Small intestine (tissue), 7 donors: ENCODE measurements at regions not wholly inside any gene's neighbourhood (a gene's known extent, or its start where the extent isn't known, plus 50 kb on each side); places are given as distances from the start of the nearest gene placed in this dataset.

Experiments
- DNase-seq, 2 donors: peaks; one replicate each; pipeline versions ENCODE4 v3.0.0 to v3.0.0-alpha.2; 2013
- FAIRE-seq: peaks from 2 replicates; lab custom pipeline; 2012; peaks lifted over from hg19 to GRCh38; lab: Jason Lieb, UNC
- H3K27ac ChIP-seq, 3 donors: one replicate each; pipeline ENCODE4 v1.5.1; 2013; ENCODE audit warnings: low read length in 2 of 3, mild to moderate bottlenecking in 2 of 3, control low read depth in 1 of 3, inconsistent platforms in 1 of 3, low read depth in 1 of 3, moderate library complexity in 1 of 3
- H3K27me3 ChIP-seq, 3 donors: one replicate each; pipeline ENCODE4 v1.6.1; 2013; ENCODE audit warnings: low read length in 3 of 3, inconsistent platforms in 1 of 3; ENCODE audit not compliant: control insufficient read depth in 3 of 3, insufficient read depth in 3 of 3
- H3K36me3 ChIP-seq, 3 donors: one replicate each; pipeline ENCODE4 v1.6.1; 2013; ENCODE audit warnings: low read length in 3 of 3, inconsistent platforms in 1 of 3, low read depth in 1 of 3, mild to moderate bottlenecking in 1 of 3, moderate library complexity in 1 of 3; ENCODE audit not compliant: control insufficient read depth in 3 of 3, insufficient read depth in 2 of 3
- H3K4me1 ChIP-seq, 3 donors: one replicate each; pipeline ENCODE4 v1.6.1; 2013; ENCODE audit warnings: low read length in 2 of 3, inconsistent platforms in 1 of 3, low read depth in 1 of 3, mild to moderate bottlenecking in 1 of 3, moderate library complexity in 1 of 3; ENCODE audit not compliant: control insufficient read depth in 3 of 3, insufficient read depth in 2 of 3
- H3K4me3 ChIP-seq, 3 donors: one replicate each; pipeline ENCODE4 v1.5.1; 2013; ENCODE audit warnings: low read length in 3 of 3, control low read depth in 1 of 3, inconsistent platforms in 1 of 3, low read depth in 1 of 3, mild to moderate bottlenecking in 1 of 3, moderate library complexity in 1 of 3
- H3K9me3 ChIP-seq, 2 donors: one replicate each; pipeline ENCODE4 v1.6.1; 2013; ENCODE audit warnings: low read depth in 1 of 2, low read length in 1 of 2; ENCODE audit not compliant: control insufficient read depth in 2 of 2, insufficient read depth in 1 of 2
- WGBS, 3 donors: extraction: QIAGEN DNeasy Blood & Tissue Kit; methylation state at CpG; one replicate each; pipeline ENCODE4 v1.1.7; 2013; 5-methylcytosine and 5-hydroxymethylcytosine counted together
- donor health status: healthy with polysubstance abuse.
- donor health status: control.
- donor health status: control.
- donor health status: Bipolar disorder and iron deficiency.
- donor health status: healthy.

GRCh38 chr2:42942214-42942989, 150.0 kb upstream of the HAAO start:
- WGBS, 3 donors: 84 to 85% (median 85%) methylated on average over 8 of the region's 8 CpGs

GRCh38 chr2:42941633-42942176, 149.3 kb upstream of the HAAO start:
- H3K36me3 ChIP-seq: no peaks in the 10 kb centered on the region
- no peak overlapping the region for H3K4me3 ChIP-seq
- WGBS, 3 donors: 85 to 93% (median 87%) methylated on average over 3 of the region's 3 CpGs
- DNase-seq (no peak), FAIRE-seq (no peak)
- no peaks in the 10 kb centered on the region for H3K27me3 ChIP-seq
- H3K9me3 ChIP-seq: no peaks in the 10 kb centered on the region
- peaks cover 0 to 11% (median 0%) of the 10 kb centered on the region in 3 donors for H3K4me1 ChIP-seq
- H3K27ac ChIP-seq: no peak overlapping the region

More at GRCh38 chr2:42942214-42942989, 150.0 kb upstream of the HAAO start:
- Histone ChIP-seq H3K27me3 (no peaks in the 10 kb centered on the region), H3K4me1 (peaks cover 0 to 18% (median 0%) of the 10 kb centered on the region in 3 donors), H3K36me3 (no peaks in the 10 kb centered on the region), H3K9me3 (no peaks in the 10 kb centered on the region), H3K27ac (peak overlapping the region in 1 of 3 donors; percentile 9), H3K4me3 (no peak overlapping the region)
- no peak for DNase-seq
- no peak for FAIRE-seq

- no peaks in the 10 kb centered on the region for H3K27me3 ChIP-seq
- H3K9me3 ChIP-seq: no peaks in the 10 kb centered on the region
- 21 to 56% (median 36%) methylated on average over 11 of the region's 11 CpGs for WGBS, 3 donors
- no peak for FAIRE-seq
- H3K4me3 ChIP-seq: no peak overlapping the region
- no peaks in the 10 kb centered on the region for H3K36me3 ChIP-seq
- peaks cover 0 to 12% (median 0%) of the 10 kb centered on the region in 3 donors for H3K4me1 ChIP-seq
- no peak overlapping the region for H3K27ac ChIP-seq
- peak in 1 of 2 donors; percentile 69 for DNase-seq
Measured at GRCh38 chr2:42939411-42940206, 147.2 kb upstream of the HAAO start.

- 83 to 92% (median 89%) methylated on average over 3 of the region's 3 CpGs for WGBS, 3 donors
- no peak for FAIRE-seq
- H3K27ac ChIP-seq: no peak overlapping the region
Measured at GRCh38 chr2:42938671-42939370, 146.4 kb upstream of the HAAO start.

GRCh38 chr2:42937171-42937875, 144.9 kb upstream of the HAAO start:
- H3K4me1 ChIP-seq: peaks cover 0 to 12% (median 0%) of the 10 kb centered on the region in 3 donors
- no peaks in the 10 kb centered on the region for H3K27me3 ChIP-seq
- no peaks in the 10 kb centered on the region for H3K36me3 ChIP-seq
- H3K4me3 ChIP-seq: no peak overlapping the region
- WGBS, 3 donors: 82 to 87% (median 86%) methylated on average over 16 of the region's 16 CpGs
- DNase-seq: no peak
- no peak for FAIRE-seq
- no peaks in the 10 kb centered on the region for H3K9me3 ChIP-seq
- no peak overlapping the region for H3K27ac ChIP-seq

More at GRCh38 chr2:42938671-42939370, 146.4 kb upstream of the HAAO start:
- no peak for DNase-seq
- no peaks in the 10 kb centered on the region for H3K9me3 ChIP-seq
- H3K4me1 ChIP-seq: peaks cover 0 to 18% (median 0%) of the 10 kb centered on the region in 3 donors
- no peaks in the 10 kb centered on the region for H3K27me3 ChIP-seq
- no peaks in the 10 kb centered on the region for H3K36me3 ChIP-seq
- no peak overlapping the region for H3K4me3 ChIP-seq

GRCh38 chr2:42935692-42936671, 143.6 kb upstream of the HAAO start:
- no peaks in the 10 kb centered on the region for H3K9me3 ChIP-seq
- 73 to 75% (median 74%) methylated on average over 13 of the region's 13 CpGs for WGBS, 3 donors
- H3K4me1 ChIP-seq: peaks cover 0 to 20% (median 0%) of the 10 kb centered on the region in 3 donors
- H3K36me3 ChIP-seq: no peaks in the 10 kb centered on the region
- H3K4me3 ChIP-seq: no peak overlapping the region
- no peak for DNase-seq
- FAIRE-seq: no peak
- H3K27ac ChIP-seq: no peak overlapping the region
- no peaks in the 10 kb centered on the region for H3K27me3 ChIP-seq

GRCh38 chr2:42934580-42935186, 142.3 kb upstream of the HAAO start:
- Histone ChIP-seq H3K9me3 (no peaks in the 10 kb centered on the region), H3K36me3 (no peaks in the 10 kb centered on the region), H3K27me3 (no peaks in the 10 kb centered on the region), H3K4me1 (peaks cover 0 to 29% (median 3%) of the 10 kb centered on the region in 3 donors), H3K27ac (no peak overlapping the region), H3K4me3 (no peak overlapping the region)
- DNase-seq: no peak
- FAIRE-seq: no peak
- WGBS, 3 donors: 82 to 84% (median 82%) methylated on average over 14 of the region's 14 CpGs
